Activated CD4-positive, alpha-beta T cell treated with anti-CD3 and anti-CD28 coated beads for 1 hour (primary cell): ENCODE measurements at regions not wholly inside any gene's neighbourhood (a gene's known extent, or its start where the extent isn't known, plus 50 kb on each side); places are given as distances from the start of the nearest gene placed in this dataset.
"Not testable (repeated sequence)": the region's sequence is repeated elsewhere in the genome, so short reads cannot be mapped to it uniquely, and the experiment has no call there.

Source experiments
- DNase-seq: peaks from one replicate; pipeline ENCODE4 v3.0.0-alpha.2; 2020

GRCh38 chr14:87628129-87628528, 364.9 kb downstream of the GALC start:
- DNase-seq = no peak

DNA sequence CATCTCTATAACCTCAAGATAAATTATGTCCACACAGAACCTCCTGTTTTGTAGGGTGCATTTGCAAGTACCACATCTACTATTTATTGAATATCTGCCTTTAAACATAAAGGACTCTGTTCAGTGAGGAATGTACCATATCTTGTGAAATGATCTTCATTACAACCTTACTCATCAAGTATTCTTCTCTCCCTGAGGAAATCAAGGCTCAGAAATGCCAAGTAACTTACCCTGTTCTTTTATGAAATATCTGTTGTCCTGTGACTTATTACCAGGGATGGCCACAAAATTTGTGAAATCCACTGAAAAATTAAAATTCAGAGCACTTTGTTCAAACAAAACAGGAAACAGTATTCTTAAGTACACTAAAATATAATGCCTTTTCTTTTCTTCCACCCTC, 366.7 kb downstream of the GALC start:
- no peak for DNase-seq

GRCh38 chr14:87623616-87624015, 369.4 kb downstream of the GALC start:
- DNase-seq = no peak

DNA sequence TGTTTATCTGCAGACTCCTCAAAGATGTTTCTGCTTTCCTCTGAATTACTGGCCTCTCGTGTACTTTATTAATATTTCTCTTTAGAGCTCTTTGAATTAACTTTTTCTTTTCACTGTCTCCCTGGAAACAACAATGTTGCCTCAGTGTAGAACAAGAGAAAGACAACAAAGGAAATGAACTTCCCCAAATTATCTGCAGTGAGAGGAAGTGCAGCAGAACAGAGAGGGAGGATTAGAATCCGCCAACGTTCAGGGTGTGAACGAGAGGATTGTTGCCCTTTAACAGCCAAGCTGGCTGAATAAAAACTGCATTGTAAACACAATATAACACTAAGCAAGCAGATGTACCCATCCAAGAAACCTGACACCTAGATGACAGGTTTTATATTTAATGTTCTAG, 375.9 kb downstream of the GALC start:
- DNase-seq = no peak

DNA sequence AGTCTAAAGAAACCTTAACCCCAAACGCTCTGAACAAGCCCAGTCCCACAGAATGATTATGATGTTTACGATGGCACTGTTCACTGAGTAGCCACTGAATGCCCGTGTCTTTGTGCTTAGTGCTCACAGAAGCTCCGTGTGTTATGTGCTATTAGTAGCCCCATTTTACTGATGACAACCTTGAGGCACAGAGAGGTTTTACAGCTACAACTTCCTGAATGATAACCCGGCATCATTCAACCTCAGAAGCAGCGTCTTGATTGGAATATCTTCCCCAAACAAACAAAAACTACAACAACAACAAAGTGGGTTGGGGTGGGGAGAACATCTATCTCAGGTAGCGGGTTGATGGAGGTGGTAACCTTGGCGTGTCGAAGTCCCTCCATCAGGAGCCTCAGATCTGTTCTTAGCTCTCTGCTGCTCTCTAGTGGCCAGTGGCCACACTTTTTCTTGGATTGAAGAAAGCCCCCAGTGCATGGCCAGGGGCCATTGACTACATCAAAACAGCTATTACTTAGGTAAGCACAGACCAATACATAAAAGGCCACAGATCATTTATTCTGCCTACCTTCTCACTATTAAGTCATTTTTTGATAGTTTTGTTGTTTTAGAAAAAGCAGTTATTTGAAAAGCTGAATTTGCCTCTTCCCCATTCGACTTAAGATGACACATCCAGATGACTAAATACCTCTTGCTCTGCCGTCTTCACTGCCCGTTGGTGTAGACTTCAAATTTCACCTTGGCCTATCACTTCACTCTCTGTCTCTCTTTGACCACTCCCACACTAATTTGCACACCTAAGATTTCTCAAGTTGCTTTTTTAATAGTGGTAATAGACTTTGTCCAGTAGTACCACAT, 376.9 kb downstream of the GALC start:
- no peak for DNase-seq

DNA sequence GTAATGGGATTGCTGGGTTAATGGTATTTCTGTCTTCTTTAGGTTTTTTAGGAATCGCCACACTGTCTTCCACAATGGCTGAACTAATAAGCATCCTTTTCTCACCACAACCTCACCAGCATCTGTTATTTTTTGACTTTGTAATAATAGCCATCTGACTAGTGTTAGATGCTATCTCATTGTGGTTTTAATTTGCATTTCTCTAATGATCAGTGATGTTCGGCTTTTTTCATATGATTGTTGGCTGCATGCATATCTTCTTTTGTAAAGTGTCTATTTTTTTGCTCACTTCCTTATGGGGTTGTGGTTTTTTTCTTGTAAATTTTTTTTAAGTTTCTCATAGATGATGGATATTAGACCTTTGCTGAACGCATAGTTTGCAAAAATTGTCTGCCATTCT, 377.9 kb downstream of the GALC start:
- no peak for DNase-seq

DNA sequence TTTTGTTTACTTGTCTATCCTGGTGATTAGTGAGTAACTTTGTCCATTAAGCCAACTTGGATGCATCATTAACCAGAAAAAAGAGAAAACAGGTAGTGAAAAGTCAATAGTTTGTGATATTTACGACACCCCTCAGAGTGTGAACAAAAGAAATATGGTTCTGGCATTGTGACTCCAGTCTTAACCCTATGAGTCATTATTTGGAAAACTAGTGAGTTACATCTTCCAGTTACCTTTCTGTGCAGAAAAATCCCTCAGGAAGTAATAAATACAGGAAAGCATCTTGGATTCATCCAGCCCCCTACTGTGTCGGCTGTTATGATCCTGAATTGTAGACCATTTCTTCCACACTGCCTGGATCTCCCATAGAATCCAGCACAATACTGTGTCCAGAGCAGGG, 379.1 kb downstream of the GALC start:
- DNase-seq = no peak

- DNase-seq = not testable (repeated sequence)
These were observed 385.9 kb downstream of the GALC start for GRCh38 chr14:87607056-87607455.

DNA sequence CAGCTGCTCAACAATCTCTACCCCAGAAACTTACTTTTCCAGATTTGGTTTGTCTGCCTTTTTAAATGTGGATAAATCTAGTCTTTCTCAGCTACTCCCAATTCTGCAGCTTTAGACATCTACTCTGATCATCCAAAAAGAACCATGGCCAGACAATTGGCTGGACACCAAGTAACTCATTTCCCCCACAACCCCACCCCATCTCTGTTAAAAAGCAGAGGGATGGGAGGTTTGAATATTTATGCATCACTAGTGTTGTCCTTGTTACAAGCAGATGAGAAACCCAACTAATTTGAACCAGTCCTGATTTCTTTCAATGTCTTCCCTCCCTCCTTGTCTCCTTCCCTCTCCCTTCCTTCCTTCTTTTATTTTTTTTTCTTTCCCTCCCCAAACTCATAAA, 391.9 kb downstream of the GALC start:
- no peak for DNase-seq

GRCh38 chr14:87600240-87600639, 392.7 kb downstream of the GALC start:
- DNase-seq = no peak

DNA sequence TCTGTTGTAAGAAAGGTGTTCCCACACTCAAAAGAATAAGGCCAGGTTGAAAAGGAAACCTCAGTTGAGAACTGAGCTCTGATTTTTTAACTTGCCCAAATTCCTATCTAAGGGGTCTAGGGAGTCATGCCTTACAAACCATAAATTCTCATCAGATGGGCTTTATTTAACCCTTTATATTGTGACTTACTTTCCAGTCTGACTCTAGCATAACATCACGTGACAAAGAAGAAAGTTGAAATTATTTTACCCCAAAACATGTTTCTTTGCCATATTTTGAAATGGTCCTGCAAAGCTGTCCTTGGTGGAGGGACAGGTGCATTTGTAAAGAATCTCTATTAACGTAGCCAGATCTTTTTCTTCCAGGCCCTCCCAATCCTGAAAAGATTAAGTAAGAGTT, 411.7 kb downstream of the GALC start:
- no peak for DNase-seq

DNA sequence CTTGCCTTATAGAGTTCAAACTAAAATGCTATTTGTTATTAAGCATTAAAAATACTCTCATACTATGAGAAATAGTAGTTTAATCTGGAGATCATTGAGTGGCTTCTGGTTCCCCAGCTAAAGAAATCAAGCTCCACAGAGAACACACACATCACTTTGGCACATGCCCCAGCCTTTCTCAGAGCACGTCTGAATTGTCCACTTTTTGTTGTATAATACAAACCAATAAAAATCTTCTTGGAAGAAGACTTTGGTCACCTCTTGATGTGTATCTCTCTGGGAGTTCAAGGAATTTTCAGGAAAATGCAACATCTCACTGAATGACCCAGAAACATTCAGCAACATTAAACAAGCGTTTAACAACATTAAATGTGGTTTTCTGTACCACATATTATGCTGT, 413.9 kb downstream of the GALC start:
- no peak for DNase-seq

- DNase-seq = no peak
These were observed 417.6 kb downstream of the GALC start for GRCh38 chr14:87575378-87575777.

GRCh38 chr14:87573591-87573990, 419.4 kb downstream of the GALC start:
- DNase-seq = no peak

DNA sequence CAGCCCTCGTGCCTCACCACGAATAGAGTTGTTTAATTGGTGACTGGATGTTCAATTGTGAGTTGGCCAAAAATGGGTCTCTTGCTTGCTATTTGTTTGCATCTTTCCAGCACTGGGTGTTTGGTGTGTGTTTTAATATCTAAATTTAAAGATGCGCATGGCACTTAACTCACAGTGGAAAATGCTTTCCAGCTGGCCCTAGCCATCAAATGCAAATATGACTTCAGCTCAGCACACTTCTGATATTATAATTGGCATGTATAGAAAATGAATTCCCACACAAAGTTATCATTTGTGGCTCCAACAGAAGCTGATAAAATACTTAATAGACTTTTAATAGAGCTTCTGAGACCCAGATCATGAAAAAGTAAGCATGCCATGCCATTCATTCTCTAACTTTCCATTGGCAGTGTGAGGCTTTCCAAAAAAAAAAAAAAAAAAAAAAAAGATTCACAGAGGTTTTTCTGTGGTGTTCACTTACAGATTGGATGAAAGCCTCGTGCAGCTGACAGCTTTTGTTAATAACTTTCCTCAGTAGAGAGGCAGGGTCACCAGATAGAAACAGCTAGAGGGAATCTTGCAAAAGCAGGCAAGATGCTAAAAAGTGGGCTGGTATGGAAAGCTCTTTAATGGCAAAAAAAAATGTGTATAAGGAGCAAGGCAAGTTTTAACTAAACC, 425.2 kb downstream of the GALC start:
- no peak for DNase-seq

DNA sequence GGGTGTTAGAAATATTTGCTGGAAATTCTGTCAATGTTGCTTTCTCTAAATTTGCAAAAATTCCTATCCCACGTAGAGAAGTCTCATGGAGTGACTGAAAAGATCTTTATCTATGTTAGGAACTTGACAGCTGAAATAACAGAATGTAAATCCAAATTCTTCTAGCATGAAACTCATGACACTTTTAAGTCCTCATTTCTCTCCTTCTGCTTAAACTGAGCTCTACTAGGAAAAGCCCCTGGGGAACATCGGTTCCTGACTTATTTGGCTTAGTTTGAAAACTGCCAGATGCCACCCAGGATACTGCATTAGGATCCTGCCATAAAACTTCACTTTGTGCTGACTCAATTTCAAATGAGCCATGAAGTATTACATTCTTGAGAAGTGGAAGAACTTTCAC, 426.0 kb downstream of the GALC start:
- DNase-seq = no peak

- no peak for DNase-seq
These were observed 445.4 kb downstream of the GALC start for GRCh38 chr14:87547536-87547935.

- no peak for DNase-seq
These were observed 450.7 kb downstream of the GALC start for GRCh38 chr14:87542288-87542687.

GRCh38 chr14:87540339-87540738, 452.6 kb downstream of the GALC start:
- DNase-seq = no peak

- no peak for DNase-seq
These were observed 463.9 kb downstream of the GALC start for GRCh38 chr14:87529081-87529480.

DNA sequence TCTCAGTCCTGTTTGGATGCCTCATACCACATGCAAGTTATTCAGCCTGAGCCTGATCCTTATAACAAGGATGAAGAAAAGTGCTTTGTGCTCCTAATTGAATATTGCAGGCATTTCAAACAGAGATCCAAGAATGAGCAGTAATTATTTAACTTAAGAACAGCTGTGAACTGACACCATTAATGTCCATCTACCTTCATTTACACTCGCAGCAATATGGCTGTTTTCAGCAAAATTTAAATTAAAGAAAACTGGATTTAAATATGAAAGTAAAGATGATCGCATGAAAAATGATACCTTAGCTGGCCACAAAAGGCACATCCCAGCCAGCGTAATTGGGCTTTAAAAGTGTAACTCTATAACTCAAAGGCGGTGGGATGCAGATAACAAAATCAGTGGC, 466.3 kb downstream of the GALC start:
- DNase-seq = no peak

DNA sequence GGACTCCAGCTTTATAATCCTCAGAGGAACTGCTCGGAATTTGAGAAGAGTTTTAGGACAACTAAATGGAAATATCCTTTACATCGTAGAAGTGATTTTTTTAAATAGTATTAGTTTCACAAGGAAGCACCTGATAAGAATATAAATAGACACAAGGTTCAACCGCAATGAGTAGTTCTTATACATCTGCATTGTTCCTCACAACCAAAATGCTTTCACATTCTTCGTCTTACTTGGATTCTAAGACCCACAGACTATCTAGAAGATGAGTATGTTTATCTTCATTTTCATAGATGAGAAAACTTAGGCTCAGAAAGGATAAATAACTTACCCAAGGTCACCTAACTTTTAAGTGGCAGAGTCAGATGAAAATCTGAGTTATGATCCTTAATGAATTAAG, 469.0 kb downstream of the GALC start:
- no peak for DNase-seq

DNA sequence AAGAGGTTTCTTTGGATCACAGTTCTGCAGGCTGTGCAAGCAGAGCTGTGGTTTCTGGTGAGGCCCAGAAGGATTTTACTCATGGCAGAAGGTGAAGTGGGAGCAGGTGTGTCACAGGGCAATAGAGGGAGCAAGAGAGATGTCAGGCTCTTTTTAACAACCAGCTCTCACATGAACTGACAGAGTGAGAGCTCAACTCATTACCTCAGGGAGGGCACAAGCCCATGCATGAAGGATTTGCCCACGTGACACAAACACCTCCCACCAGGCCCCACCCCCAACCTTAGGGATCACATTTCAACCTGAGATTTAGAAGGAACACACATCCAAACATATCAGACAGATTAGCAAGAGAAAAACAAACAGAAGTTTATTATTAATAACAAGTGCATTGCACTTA, 470.4 kb downstream of the GALC start:
- no peak for DNase-seq

GRCh38 chr14:87508333-87508732, 484.6 kb downstream of the GALC start:
- no peak for DNase-seq

GRCh38 chr14:87503711-87504110, 489.3 kb downstream of the GALC start:
- DNase-seq = no peak
